ENCODE measurements at regions not wholly inside any gene's neighbourhood (a gene's known extent, or its start where the extent isn't known, plus 50 kb on each side); places are given as distances from the start of the nearest gene placed in this dataset.
"Not testable (repeated sequence)": the region's sequence is repeated elsewhere in the genome, so short reads cannot be mapped to it uniquely, and the experiment has no call there.

DNA sequence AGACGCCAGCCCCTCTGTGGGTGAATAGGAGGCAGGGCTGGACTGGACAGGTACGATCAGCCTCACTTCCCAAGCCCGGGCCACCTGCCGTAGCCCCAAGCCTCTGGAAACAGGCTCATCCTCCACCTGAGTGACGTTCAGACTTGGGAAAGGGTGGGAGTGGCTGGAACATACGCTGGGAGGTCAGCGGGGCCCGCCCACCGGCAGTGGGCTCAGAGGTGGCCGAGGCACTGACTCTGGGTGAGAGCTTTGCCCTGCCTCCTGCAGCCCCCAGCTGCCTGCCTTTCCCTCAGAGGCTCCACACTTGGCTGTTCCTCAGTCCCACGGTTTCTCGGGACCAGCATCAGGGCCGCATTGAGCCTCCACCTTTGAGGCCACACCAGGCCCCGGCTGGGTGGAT is 123.8 kb upstream of the FOXD4L5 start:
- TF ChIP-seq, protein P1, sequence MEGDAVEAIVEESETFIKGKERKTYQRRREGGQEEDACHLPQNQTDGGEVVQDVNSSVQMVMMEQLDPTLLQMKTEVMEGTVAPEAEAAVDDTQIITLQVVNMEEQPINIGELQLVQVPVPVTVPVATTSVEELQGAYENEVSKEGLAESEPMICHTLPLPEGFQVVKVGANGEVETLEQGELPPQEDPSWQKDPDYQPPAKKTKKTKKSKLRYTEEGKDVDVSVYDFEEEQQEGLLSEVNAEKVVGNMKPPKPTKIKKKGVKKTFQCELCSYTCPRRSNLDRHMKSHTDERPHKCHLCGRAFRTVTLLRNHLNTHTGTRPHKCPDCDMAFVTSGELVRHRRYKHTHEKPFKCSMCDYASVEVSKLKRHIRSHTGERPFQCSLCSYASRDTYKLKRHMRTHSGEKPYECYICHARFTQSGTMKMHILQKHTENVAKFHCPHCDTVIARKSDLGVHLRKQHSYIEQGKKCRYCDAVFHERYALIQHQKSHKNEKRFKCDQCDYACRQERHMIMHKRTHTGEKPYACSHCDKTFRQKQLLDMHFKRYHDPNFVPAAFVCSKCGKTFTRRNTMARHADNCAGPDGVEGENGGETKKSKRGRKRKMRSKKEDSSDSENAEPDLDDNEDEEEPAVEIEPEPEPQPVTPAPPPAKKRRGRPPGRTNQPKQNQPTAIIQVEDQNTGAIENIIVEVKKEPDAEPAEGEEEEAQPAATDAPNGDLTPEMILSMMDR (IDR thresholded peaks at IDR 0.05; ENCODE audit: low read depth, low read length): not testable (repeated sequence)
- TF ChIP-seq POLR2A (IDR thresholded peaks at IDR 0.05; ENCODE audit: extremely low read depth, insufficient read length); MYC (IDR thresholded peaks at IDR 0.05; ENCODE audit: low read depth, low read length): not testable (repeated sequence)
- TF ChIP-seq, protein P2, sequence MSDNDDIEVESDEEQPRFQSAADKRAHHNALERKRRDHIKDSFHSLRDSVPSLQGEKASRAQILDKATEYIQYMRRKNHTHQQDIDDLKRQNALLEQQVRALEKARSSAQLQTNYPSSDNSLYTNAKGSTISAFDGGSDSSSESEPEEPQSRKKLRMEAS (IDR thresholded peaks at IDR 0.05; ENCODE audit: low read depth, low read length): not testable (repeated sequence)

Measured in NB4 (cell line).